DOHH2 (cell line): ENCODE measurements at regions not wholly inside any gene's neighbourhood (a gene's known extent, or its start where the extent isn't known, plus 50 kb on each side); places are given as distances from the start of the nearest gene placed in this dataset.

Experiments
- H3F3A ChIP-seq: fragments of 200-600 bp; sonication (generic), shearing (Covaris generic); 2 replicates; pipeline ENCODE4 v1.6.0; 2016; ENCODE audit warnings: antibody characterized with exemption, mild to moderate bottlenecking; ENCODE audit not compliant: control insufficient read depth, insufficient read depth
- H3K27ac ChIP-seq: fragments of 200-600 bp; sonication (generic); 2 replicates; pipeline ENCODE4 v1.5.1; 2014; ENCODE audit warnings: low read depth, mild to moderate bottlenecking, low read length, moderate library complexity
- H3K27me3 ChIP-seq: fragments of 200-600 bp; sonication (generic); 2 replicates; pipeline ENCODE4 v1.6.1; 2014; ENCODE audit warnings: mild to moderate bottlenecking, low read length, mixed read lengths; ENCODE audit not compliant: control insufficient read depth
- H3K36me3 ChIP-seq: fragments of 200-600 bp; sonication (generic); 2 replicates; pipeline ENCODE4 v1.6.1; 2014; ENCODE audit warnings: mild to moderate bottlenecking, low read length, moderate library complexity, mixed read lengths; ENCODE audit not compliant: control insufficient read depth
- H3K4me1 ChIP-seq: fragments of 200-600 bp; sonication (generic); 2 replicates; pipeline ENCODE4 v1.6.1; 2014; ENCODE audit warnings: mild to moderate bottlenecking, low read length, mixed read lengths; ENCODE audit not compliant: control insufficient read depth
- H3K4me2 ChIP-seq: fragments of 200-600 bp; sonication (generic); 2 replicates; pipeline ENCODE4 v1.6.0; 2014; ENCODE audit warnings: mild to moderate bottlenecking, low read length, moderate library complexity
- H3K4me3 ChIP-seq: fragments of 200-600 bp; sonication (generic); 2 replicates; pipeline ENCODE4 v1.5.1; 2014; ENCODE audit warnings: mild to moderate bottlenecking, low read length, mixed read lengths
- H3K79me2 ChIP-seq: fragments of 200-600 bp; sonication (generic); 2 replicates; pipeline ENCODE4 v1.6.1; 2014; ENCODE audit warnings: mild to moderate bottlenecking, low read length, mixed read lengths; ENCODE audit not compliant: control insufficient read depth
- H3K9me2 ChIP-seq: fragments of 200-600 bp; sonication (generic); replicated peaks from 2 replicates; pipeline ENCODE4 v1.6.1; 2014; ENCODE audit warnings: mild to moderate bottlenecking, low read length, mixed read lengths; ENCODE audit not compliant: control insufficient read depth
- H3K9me3 ChIP-seq: fragments of 200-600 bp; sonication (generic); 2 replicates; pipeline ENCODE4 v1.6.1; 2014; ENCODE audit warnings: antibody characterized with exemption, low read length, mixed read lengths; ENCODE audit not compliant: control insufficient read depth, insufficient read depth
- H4K20me1 ChIP-seq: fragments of 200-600 bp; sonication (generic); 2 replicates; pipeline ENCODE4 v1.6.0; 2014; ENCODE audit warnings: low read depth, mild to moderate bottlenecking, antibody characterized with exemption, low read length, moderate library complexity; ENCODE audit not compliant: control insufficient read depth, insufficient read depth
- EZH2phosphoT487 ChIP-seq: fragments of 200-600 bp; sonication (generic); IDR thresholded peaks from 2 replicates; pipeline ENCODE4 v1.6.1; 2017; ENCODE audit warnings: borderline replicate concordance, mild to moderate bottlenecking, antibody characterized with exemption, low read length, moderate library complexity, mixed read lengths
- TF ChIP-seq, protein P1 (sequence below): fragments of 200-600 bp; sonication (generic); IDR thresholded peaks from one replicate; pipeline ENCODE4 v1.5.1; 2014; ENCODE audit warnings: antibody characterized with exemption, mild to moderate bottlenecking, low read depth, low read length; ENCODE audit not compliant: poor library complexity, severe bottlenecking

- Histone ChIP-seq H3K9me2 (no peaks in the 10 kb centered on the region), H3F3A (no peaks in the 10 kb centered on the region), H3K79me2 (no peaks in the 10 kb centered on the region), H3K27me3 (no peaks in the 10 kb centered on the region), H3K9me3 (no peaks in the 10 kb centered on the region), H4K20me1 (no peaks in the 10 kb centered on the region), H3K36me3 (no peaks in the 10 kb centered on the region), H3K4me2 (no peak overlapping the region), H3K4me1 (no peaks in the 10 kb centered on the region), H3K4me3 (no peak overlapping the region), H3K27ac (no peak overlapping the region)
- TF ChIP-seq EZH2phosphoT487, result no peak
- TF ChIP-seq, protein P1, sequence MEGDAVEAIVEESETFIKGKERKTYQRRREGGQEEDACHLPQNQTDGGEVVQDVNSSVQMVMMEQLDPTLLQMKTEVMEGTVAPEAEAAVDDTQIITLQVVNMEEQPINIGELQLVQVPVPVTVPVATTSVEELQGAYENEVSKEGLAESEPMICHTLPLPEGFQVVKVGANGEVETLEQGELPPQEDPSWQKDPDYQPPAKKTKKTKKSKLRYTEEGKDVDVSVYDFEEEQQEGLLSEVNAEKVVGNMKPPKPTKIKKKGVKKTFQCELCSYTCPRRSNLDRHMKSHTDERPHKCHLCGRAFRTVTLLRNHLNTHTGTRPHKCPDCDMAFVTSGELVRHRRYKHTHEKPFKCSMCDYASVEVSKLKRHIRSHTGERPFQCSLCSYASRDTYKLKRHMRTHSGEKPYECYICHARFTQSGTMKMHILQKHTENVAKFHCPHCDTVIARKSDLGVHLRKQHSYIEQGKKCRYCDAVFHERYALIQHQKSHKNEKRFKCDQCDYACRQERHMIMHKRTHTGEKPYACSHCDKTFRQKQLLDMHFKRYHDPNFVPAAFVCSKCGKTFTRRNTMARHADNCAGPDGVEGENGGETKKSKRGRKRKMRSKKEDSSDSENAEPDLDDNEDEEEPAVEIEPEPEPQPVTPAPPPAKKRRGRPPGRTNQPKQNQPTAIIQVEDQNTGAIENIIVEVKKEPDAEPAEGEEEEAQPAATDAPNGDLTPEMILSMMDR, result no peak
Observed at GRCh38 chr9:100670719-100671118, 92.8 kb downstream of the CAVIN4 start.

GRCh38 chr9:100671898-100672297, 94.0 kb downstream of the CAVIN4 start:
- no peak for TF ChIP-seq EZH2phosphoT487
- TF ChIP-seq, protein P1, result no peak
- Histone ChIP-seq H3F3A (no peaks in the 10 kb centered on the region), H4K20me1 (no peaks in the 10 kb centered on the region), H3K4me3 (no peak overlapping the region), H3K9me2 (no peaks in the 10 kb centered on the region), H3K4me1 (no peaks in the 10 kb centered on the region), H3K36me3 (no peaks in the 10 kb centered on the region), H3K9me3 (no peaks in the 10 kb centered on the region), H3K27ac (no peak overlapping the region), H3K79me2 (no peaks in the 10 kb centered on the region), H3K4me2 (no peak overlapping the region), H3K27me3 (no peaks in the 10 kb centered on the region)

DNA sequence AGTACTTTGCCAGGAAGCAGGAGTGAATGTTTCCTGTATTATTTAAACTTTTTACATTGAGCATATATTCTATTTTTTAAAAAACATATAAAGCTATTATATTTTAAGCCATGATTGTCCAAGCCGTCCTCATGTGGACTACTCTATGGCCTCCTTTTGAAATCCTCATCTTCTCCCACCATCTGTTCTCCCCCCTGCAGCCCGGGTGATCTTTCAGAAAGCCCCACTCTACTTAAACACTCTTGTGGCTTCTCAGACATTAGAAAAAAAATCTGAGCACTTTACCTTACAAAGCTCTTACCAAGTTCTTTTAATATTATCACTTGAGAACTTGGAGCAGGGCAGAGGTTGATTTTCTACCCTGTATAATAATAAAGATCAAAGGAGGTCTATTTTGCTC, 95.4 kb downstream of the CAVIN4 start:
- H3K27me3 ChIP-seq, result no peaks in the 10 kb centered on the region
- H3K9me2 ChIP-seq, result no peaks in the 10 kb centered on the region
- no peaks in the 10 kb centered on the region for H3F3A ChIP-seq
- H3K79me2 ChIP-seq, result no peaks in the 10 kb centered on the region
- no peak overlapping the region for H3K4me3 ChIP-seq
- no peak overlapping the region for H3K27ac ChIP-seq
- no peak for TF ChIP-seq EZH2phosphoT487
- TF ChIP-seq, protein P1, result no peak
- no peak overlapping the region for H3K4me2 ChIP-seq
- H3K9me3 ChIP-seq, result no peaks in the 10 kb centered on the region
- H4K20me1 ChIP-seq, result no peaks in the 10 kb centered on the region
- H3K36me3 ChIP-seq, result no peaks in the 10 kb centered on the region
- no peaks in the 10 kb centered on the region for H3K4me1 ChIP-seq
